ENCODE measurements at regions not wholly inside any gene's neighbourhood (a gene's known extent, or its start where the extent isn't known, plus 50 kb on each side); places are given as distances from the start of the nearest gene placed in this dataset.

DNA sequence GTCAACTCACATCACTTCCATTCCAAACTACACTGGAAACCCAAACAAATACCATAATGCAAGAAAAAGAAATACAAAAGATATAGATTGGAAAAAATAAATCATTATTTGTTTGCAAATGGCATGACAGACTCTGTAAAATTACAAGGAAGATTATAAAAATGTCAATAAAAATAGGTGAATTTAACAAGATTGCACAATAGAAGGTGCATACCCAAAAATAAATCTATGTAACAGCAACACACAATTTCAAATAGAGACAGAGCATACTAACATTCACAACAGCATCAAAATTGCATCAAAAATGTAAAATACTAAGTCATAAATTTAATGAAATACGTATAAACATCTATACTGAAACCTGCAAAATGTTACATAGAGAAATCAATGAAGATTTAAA, 1140.0 kb upstream of the GJE1 start:
- Histone ChIP-seq H3K27me3 (no peaks in the 10 kb centered on the region), H3K27ac (no peak overlapping the region), H3K9me3 (peaks cover 0 to 5% (median 0%) of the 10 kb centered on the region in 3 donors), H3K4me3 (no peak overlapping the region), H3K4me1 (peaks cover 11 to 13% of the 10 kb centered on the region in 2 donors), H3K36me3 (no peaks in the 10 kb centered on the region)
- DNase-seq (no peak), ATAC-seq (no peak)
- in situ Hi-C loops (cut with MboI; ENCODE audit: low sequenced_read_pairs in 4 of 4) (no loop called here), intact Hi-C loops (cut with DNase I; ENCODE audit: low total_unique reads) (no loop called here)
- no peak for TF ChIP-seq POLR2A (IDR thresholded peaks at IDR 0.05)
- TF ChIP-seq, protein P1, sequence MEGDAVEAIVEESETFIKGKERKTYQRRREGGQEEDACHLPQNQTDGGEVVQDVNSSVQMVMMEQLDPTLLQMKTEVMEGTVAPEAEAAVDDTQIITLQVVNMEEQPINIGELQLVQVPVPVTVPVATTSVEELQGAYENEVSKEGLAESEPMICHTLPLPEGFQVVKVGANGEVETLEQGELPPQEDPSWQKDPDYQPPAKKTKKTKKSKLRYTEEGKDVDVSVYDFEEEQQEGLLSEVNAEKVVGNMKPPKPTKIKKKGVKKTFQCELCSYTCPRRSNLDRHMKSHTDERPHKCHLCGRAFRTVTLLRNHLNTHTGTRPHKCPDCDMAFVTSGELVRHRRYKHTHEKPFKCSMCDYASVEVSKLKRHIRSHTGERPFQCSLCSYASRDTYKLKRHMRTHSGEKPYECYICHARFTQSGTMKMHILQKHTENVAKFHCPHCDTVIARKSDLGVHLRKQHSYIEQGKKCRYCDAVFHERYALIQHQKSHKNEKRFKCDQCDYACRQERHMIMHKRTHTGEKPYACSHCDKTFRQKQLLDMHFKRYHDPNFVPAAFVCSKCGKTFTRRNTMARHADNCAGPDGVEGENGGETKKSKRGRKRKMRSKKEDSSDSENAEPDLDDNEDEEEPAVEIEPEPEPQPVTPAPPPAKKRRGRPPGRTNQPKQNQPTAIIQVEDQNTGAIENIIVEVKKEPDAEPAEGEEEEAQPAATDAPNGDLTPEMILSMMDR (IDR thresholded peaks at IDR 0.05 in 4 of 5, conservative IDR thresholded peaks at IDR 0.05 in 1 of 5) = no peak

DNA sequence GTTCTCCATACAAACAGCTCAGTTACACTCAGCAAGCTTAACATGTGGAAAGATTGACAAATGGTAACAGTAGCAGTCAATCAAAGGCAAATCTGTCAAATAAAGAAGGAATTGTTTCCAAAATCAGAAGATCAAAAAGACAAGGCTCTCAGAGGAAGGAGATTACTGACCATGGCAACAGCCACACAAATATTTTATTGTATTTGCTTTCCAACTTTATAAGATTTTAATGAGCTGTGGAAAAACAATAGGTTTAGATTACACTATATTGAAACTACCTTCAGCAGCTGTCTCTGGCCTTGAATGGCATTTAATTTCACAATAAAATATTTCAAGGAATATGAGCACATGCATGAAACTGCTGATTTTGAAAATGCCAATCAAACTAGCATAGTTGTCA, 1143.9 kb upstream of the GJE1 start:
- in situ Hi-C loops (cut with MboI; ENCODE audit: low sequenced_read_pairs in 4 of 4) = no loop called here
- Histone ChIP-seq H3K4me3 (no peak overlapping the region), H3K27me3 (no peaks in the 10 kb centered on the region), H3K36me3 (no peaks in the 10 kb centered on the region), H3K9me3 (no peaks in the 10 kb centered on the region), H3K4me1 (peaks cover 22 to 29% of the 10 kb centered on the region in 2 donors), H3K27ac (no peak overlapping the region)
- no peak for ATAC-seq
- no peak for DNase-seq
- intact Hi-C loops (cut with DNase I; ENCODE audit: low total_unique reads) = no loop called here
- TF ChIP-seq, protein P1 (IDR thresholded peaks at IDR 0.05 in 4 of 5, conservative IDR thresholded peaks at IDR 0.05 in 1 of 5) = no peak
- no peak for TF ChIP-seq POLR2A (IDR thresholded peaks at IDR 0.05)

DNA sequence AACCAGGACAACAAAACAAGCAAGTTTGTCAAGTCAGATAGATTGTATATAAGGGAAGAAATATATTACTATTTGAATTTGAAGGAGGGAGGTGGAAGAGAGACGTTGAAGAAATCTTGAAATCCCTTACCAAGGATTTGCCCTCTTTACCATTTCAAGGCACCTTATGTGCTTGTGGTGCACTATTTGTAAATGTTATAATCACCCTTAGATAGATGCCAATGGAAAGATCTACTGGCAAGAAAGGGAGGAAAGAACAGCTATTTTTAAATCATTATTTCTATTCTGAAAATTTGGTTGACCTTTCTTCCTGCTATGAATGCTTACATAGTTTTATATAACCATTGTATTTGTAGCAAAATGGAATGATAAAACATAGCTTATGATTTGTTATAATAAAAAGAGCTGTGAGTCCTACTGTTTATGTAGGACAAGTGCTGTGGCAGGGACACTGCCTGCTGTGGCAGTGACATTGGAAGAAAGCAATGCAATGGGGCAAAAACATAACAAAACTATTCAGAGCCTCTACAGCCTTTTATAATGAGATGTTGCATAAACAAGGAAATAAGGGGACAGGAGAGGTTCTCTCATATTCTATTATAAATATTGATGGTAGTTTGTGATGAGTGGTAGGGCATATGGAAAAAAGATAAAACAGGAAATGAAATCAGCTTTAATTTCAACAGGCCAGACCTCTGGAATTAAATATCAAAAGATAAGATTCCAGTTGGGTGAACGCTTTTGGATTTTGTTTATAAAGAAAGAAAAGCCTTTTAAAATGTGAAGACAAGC, 1145.2 kb upstream of the GJE1 start:
- Histone ChIP-seq H3K36me3 (no peaks in the 10 kb centered on the region), H3K4me1 (peaks cover 22 to 29% of the 10 kb centered on the region in 2 donors), H3K9me3 (no peaks in the 10 kb centered on the region), H3K27ac (peak overlapping the region in 1 of 4 donors; percentile 19), H3K4me3 (no peak overlapping the region), H3K27me3 (no peaks in the 10 kb centered on the region)
- TF ChIP-seq, protein P1 (IDR thresholded peaks at IDR 0.05 in 4 of 5, conservative IDR thresholded peaks at IDR 0.05 in 1 of 5) = no peak
- no peak for TF ChIP-seq POLR2A (IDR thresholded peaks at IDR 0.05)
- DNase-seq = no peak
- intact Hi-C loops (cut with DNase I; ENCODE audit: low total_unique reads) (no loop called here), in situ Hi-C loops (cut with MboI; ENCODE audit: low sequenced_read_pairs in 4 of 4) (no loop called here)
- ATAC-seq = no peak

DNA sequence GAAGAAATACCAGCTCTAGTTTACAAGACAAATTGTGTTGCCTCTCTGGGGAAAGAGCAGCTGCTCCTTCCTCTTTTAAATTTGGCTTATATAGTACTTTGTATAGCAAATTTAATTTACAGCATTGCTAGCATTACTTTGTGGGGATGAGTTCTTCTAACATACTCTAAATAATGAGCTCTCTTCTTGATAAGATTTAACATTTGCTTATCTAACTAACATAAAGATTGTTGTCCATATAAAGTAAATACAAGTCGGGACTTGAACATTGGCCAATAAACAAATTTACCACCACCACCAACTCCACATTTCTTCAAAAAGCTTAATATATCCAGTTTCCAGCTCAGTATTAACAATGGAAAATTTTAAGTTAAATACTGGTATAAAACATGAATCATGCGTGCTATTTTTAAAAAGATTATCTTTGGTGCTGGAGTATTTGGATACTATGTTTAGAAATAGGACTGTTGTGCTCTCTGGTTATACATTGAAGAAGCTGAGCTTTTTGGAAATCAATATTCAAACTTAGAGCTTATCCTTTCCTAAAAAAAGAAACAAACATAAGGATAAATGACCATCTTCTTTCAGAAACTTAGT, 1146.9 kb upstream of the GJE1 start:
- ATAC-seq = no peak
- H3K36me3 ChIP-seq = no peaks in the 10 kb centered on the region
- in situ Hi-C loops (cut with MboI; ENCODE audit: low sequenced_read_pairs in 4 of 4) (no loop called here), intact Hi-C loops (cut with DNase I; ENCODE audit: low total_unique reads) (no loop called here)
- peak overlapping the region in 1 of 4 donors; percentile 2 for H3K27ac ChIP-seq
- no peak for DNase-seq
- peaks cover 22 to 29% of the 10 kb centered on the region in 2 donors for H3K4me1 ChIP-seq
- no peaks in the 10 kb centered on the region for H3K9me3 ChIP-seq
- H3K27me3 ChIP-seq = no peaks in the 10 kb centered on the region
- TF ChIP-seq POLR2A (IDR thresholded peaks at IDR 0.05) = no peak
- TF ChIP-seq, protein P1 (IDR thresholded peaks at IDR 0.05 in 4 of 5, conservative IDR thresholded peaks at IDR 0.05 in 1 of 5) = no peak
- no peak overlapping the region for H3K4me3 ChIP-seq
